GM18867 (cell line): ENCODE measurements at regions not wholly inside any gene's neighbourhood (a gene's known extent, or its start where the extent isn't known, plus 50 kb on each side); places are given as distances from the start of the nearest gene placed in this dataset.

Experiments
- ATAC-seq: cut with Tn5 transposase; IDR thresholded peaks from one replicate; pipeline ENCODE4 v1.9.1; 2021; ENCODE audit warnings: mild to moderate bottlenecking, moderate library complexity; ENCODE audit not compliant: unreplicated experiment

DNA sequence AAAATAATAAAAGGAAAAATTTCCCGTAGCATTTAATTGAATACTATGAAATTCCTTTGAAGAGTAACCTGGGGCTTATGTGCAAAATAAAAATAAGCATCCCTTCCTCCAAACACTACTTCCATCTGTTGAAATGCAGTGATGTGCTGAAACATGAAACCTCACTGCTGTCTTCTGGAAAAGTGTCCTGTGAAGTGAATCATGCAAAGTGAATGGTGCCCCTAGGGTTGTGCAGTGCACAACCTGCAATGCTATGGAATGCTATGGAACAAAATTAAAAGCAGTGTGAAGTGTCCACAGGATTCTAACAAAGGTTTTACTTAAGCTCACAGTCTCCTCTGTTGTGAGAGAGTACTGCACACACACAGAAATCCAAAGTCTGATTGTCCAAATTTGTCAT lies 480.9 kb downstream of the ETV1 start:
- no peak for ATAC-seq

DNA sequence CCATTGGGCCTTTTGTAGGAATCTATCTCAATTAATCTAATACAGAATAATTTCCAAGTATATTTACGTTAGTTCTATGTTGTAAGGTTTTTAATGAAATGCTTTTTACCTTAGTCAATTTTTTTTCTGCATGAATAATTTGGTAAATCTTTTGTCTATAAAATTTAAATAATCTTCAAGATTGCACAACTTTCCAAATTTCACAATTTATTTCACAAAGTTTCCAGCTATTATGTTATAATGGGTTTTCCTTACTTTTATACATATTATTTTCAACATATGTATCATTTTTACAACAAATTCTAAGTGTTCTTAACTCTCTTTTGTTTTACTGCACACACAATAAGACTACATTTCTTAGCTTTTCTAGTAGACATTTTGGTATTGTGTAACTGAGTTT lies 470.7 kb downstream of the ETV1 start:
- ATAC-seq, result no peak

- no peak for ATAC-seq
Measured at GRCh38 chr7:13524076-13524475, 465.4 kb downstream of the ETV1 start.

- no peak for ATAC-seq
Measured at GRCh38 chr7:13532028-13532753, 457.3 kb downstream of the ETV1 start.

DNA sequence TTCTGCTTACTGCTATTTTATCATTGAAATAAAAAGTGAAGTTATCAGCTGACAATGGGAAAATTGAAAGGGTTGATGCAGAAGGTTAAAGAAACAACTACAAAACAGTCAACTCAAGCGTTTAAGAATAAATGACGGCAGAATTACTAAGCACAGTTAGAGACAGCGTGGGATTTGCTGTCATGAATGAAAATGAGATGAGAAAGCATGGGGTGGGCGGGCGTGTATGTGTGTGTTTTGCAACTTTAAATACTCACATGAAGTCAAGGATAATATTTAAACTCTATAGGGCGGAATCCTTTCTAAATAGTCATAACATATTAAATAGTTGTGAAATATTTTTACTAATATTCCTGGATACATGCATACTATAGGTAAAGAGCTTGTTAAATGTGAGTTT lies 450.8 kb downstream of the ETV1 start:
- ATAC-seq, result no peak

DNA sequence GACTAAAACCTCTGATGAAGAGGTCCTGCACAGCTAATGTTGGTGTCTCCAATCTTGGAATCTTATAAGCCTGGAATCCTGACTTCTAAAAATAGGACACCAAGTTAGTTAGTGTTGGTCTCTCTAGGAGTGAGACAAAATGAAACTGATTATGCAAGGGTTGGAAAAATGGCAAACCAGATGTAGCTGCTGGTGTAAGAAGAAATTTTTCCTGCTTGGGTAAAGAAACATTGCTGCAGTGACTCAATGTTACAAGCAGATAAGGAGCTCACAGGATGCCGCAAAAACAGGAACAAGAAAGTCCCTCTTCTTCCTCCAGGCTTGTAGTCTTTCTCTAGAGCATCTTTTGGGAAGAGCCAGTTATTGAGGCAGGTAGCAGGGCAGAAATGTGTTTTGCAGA lies 449.0 kb downstream of the ETV1 start:
- no peak for ATAC-seq

- ATAC-seq, result no peak
Measured at GRCh38 chr7:13541326-13541725, 448.1 kb downstream of the ETV1 start.

DNA sequence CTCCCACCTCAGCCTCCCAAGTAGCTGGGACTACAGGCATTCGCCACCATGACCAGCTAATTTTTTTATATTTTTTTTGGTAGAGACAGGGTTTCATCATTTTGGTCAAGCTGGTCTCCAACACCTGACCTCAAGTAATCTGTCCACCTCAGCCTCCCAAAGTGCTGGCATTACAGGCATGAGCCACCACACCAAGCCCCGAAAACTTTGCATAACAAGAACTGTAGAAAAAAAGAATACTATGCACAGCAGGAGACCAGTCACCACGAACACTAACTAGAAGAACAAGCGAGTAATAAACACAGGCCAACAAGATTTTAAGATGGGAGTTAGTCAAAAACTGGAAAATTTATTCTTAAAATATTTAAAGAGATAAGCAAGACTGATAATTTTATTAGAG lies 447.0 kb downstream of the ETV1 start:
- no peak for ATAC-seq

DNA sequence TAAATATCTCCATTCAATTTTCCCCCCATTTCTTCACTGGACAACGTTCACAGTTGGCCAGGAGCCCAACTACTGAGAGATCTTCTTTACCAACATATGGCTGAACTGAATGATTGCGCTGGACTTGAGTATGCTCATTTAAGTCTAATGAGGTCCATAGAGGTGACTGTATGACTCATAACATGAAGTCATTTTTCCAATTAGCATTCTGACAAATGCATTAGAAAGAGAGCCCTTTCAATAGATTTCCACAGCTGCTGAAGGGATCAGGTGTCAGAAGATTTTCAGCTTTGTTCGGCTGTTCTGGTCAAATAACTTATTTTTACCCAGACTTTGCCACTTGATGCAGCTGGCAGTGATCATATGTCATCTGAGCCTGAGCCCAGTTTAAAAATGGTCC lies 438.0 kb downstream of the ETV1 start:
- ATAC-seq, result no peak

GRCh38 chr7:13560441-13560840 lies 429.0 kb downstream of the ETV1 start:
- no peak for ATAC-seq

DNA sequence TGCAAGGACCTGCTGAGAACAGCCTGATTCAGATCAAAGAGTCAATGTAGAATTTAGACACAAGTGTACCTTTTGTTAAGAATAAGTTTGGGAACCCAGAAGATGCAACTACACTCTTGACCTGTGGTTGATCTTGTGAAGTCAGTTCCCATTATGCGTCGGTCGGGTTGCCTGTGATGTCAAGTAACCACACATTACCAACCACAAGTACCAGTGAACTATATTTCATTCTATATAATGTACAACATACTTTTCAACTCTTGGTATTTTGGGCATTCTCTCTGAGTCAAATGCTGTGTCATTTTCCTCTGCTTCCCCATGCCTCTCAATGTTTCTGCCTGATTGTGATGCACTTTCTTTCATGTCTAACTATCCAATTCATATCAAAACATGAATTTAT lies 426.2 kb downstream of the ETV1 start:
- ATAC-seq, result no peak

DNA sequence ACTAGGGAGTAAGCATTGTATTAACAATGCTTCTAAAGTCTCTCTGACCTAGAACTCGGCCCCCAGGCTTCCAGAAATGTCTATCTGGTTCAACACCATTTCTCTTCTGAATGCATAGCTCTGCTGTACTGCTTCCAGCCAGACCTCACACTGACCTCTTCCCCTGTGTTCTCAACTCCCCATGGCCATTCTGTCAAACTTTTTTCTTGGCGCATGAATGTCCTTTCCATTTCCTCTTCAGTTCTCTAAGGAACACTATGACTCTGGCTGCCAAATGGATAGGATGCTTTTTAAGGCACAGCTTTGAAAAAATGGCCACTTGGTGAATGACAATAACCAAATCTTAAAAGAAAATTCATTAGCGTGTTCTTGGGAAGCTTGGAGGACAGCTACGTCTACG lies 425.8 kb downstream of the ETV1 start:
- ATAC-seq, result no peak

GRCh38 chr7:13577566-13578145 lies 411.8 kb downstream of the ETV1 start:
- ATAC-seq, result no peak

GRCh38 chr7:13578294-13578693 lies 411.2 kb downstream of the ETV1 start:
- no peak for ATAC-seq

GRCh38 chr7:13581097-13581496 lies 408.4 kb downstream of the ETV1 start:
- ATAC-seq, result no peak

DNA sequence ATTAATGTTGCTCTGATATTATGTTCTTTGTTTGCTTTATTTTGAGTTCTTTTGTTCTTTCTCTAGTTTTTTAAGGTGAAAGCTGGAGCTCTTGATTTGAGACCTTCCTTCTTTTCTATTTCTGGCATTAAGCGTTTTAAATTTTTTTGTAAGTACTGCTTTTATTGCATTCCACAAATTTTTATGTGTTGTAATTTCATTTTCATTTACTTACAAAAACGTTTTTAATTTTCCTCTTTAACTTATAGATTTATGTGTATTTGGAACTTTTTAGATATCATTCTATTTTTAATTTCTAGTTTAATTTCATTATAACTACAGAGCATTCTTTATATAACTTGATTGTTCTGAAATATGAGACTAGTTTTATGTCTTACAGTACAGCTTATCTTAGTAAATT lies 395.6 kb downstream of the ETV1 start:
- ATAC-seq, result no peak

DNA sequence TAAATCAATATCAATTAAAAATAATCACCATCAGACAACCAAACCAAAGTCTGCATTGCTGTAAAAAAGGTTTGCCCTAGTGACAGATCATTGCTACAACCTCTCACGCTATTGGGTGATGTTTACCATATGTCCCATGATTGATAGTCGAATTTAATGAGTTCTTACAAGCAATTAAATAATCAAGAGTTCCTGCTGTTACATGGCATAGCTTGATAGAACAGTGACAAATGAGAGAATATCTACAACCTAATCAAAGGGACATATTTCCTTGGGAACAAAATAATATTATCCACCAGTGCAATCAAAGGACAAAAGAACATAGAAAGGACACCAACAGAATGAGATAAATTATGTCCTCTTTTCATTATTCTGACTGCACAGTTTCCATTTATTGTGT lies 387.4 kb downstream of the ETV1 start:
- ATAC-seq, result no peak

- ATAC-seq, result no peak
Measured at GRCh38 chr7:13603016-13603415, 386.4 kb downstream of the ETV1 start.

DNA sequence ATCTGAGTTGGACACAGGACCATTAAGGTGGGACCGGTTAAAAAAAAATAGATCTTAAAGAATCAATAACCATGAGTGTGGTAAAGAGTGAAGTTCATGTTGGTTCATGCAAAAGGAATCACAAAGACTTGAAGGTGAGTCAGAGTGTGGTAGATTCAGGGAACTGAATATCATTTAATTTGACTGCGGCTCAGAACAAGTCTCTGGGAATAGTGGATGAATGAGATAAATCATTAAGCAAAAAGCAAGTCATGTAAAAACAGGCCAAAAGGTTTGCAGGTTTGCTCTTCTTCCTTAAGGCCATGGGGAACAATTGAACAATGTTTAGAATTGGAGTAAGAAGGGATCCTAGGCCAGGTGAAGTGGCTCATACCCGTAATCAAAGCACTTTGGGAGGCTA lies 385.8 kb downstream of the ETV1 start:
- no peak for ATAC-seq

- no peak for ATAC-seq
Measured at GRCh38 chr7:13604178-13604577, 385.3 kb downstream of the ETV1 start.

GRCh38 chr7:13610372-13610771 lies 379.1 kb downstream of the ETV1 start:
- no peak for ATAC-seq

- no peak for ATAC-seq
Measured at GRCh38 chr7:13615679-13616078, 373.8 kb downstream of the ETV1 start.

GRCh38 chr7:13627455-13627854 lies 362.0 kb downstream of the ETV1 start:
- no peak for ATAC-seq
